ENCODE measurements at regions not wholly inside any gene's neighbourhood (a gene's known extent, or its start where the extent isn't known, plus 50 kb on each side); places are given as distances from the start of the nearest gene placed in this dataset.
"Not testable (repeated sequence)": the region's sequence is repeated elsewhere in the genome, so short reads cannot be mapped to it uniquely, and the experiment has no call there.

DNA sequence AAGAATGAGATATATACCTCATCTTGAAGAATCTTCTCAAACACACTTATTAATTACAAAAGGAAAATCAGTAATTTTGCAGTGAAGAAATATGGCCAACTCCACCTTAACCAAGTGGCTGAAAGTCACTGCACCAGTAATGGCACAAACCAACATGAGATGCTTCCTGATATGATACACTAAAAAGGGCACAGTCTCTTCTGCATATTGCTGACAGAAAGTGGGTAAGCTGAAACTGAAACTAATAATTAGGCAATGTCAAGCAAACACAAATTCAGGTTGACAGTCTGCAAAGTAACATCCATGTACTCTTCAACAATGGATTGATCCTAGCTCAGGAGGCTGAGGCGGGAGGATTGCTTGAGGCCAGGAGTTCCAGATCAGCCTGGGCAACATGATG is 56.1 kb downstream of the ZNF22 start:
- H3K9me3 Mint-ChIP-seq, H3K36me3 Mint-ChIP-seq, H3K4me3 Mint-ChIP-seq, DNase-seq, H3K27ac Mint-ChIP-seq, H3K4me1 Mint-ChIP-seq: not testable (repeated sequence)
- H3K27me3 Mint-ChIP-seq, result peaks cover 19% of the 10 kb centered on the region

DNA sequence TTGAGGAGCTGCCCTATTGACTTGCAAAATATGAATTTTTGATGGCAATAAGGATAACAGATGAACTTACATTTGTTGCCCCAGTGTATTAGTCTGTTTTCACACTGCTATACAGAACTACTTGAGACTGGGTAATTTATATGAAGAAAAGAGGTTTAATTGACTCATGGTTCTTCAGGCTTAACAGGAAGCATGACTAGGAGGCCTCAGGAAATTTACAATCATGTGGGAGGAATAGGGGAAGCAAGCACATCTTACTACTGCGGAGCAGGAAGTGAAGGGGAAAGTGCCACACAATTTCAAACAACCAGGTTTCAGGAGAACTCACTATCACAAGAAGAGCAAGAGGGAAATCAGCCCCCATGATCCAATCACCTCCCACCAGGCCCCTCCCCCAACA is 57.9 kb downstream of the ZNF22 start:
- peaks cover 16% of the 10 kb centered on the region for H3K27me3 Mint-ChIP-seq
- no peak for DNase-seq
- peaks cover 6% of the 10 kb centered on the region for H3K4me1 Mint-ChIP-seq
- no peak overlapping the region for H3K4me3 Mint-ChIP-seq
- no peaks in the 10 kb centered on the region for H3K9me3 Mint-ChIP-seq
- H3K36me3 Mint-ChIP-seq, result no peaks in the 10 kb centered on the region
- H3K27ac Mint-ChIP-seq, result no peak overlapping the region

DNA sequence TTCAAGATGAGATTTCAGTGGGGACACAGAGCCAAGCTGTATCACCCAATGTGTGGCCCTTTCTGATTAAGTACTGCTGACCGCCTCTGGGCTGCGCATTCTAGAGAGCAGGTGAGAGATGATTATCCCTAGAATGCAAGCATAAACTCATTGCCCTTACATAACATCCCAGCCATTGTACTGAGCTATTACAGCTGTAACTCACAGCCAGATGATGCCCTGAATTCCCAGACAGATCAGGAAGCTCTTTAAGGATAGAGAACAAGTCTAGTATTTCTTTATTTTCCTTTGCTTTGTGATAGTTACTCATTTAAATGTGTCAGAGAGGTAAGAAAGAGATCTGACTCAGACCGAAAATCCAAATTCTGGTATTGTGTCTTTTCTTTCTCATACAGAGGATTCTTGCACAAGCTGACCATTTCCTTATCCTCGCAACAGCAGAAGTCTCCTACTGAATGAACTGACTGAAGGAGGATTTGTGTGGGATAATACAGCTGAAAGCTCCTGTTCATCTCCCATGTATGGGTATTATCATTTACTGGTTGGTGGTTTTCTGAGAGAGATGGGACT is 58.4 kb downstream of the ZNF22 start:
- no peak for DNase-seq
- no peak overlapping the region for H3K27ac Mint-ChIP-seq
- H3K9me3 Mint-ChIP-seq, result no peaks in the 10 kb centered on the region

DNA sequence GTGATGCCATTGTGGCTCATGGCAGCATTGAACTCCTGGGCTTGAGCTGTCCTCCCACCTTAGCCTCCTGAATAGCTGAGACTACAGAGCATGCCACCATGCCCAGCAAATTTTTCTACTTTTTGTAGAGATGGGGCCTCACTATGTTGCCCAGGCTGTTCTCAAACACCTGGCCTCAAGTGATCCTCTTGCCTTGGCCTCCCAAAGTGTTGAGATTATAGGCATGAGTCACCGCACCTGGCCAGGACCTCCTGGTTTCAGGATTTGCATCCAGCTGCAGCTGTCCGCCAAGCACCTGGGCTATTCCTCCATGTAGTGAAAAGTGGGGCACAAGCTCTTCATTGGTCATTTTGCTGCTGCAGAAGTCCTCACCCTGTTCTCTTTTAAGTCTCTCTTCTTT is 58.9 kb downstream of the ZNF22 start:
- Mint-ChIP-seq H3K4me1 (peaks cover 6% of the 10 kb centered on the region), H3K27ac (no peak overlapping the region), H3K4me3 (no peak overlapping the region), H3K27me3 (peaks cover 15% of the 10 kb centered on the region), H3K9me3 (no peaks in the 10 kb centered on the region), H3K36me3 (no peaks in the 10 kb centered on the region)
- no peak for DNase-seq

More for the DNA sequence above, 58.4 kb downstream of the ZNF22 start:
- peaks cover 6% of the 10 kb centered on the region for H3K4me1 Mint-ChIP-seq
- H3K27me3 Mint-ChIP-seq, result peaks cover 15% of the 10 kb centered on the region
- no peaks in the 10 kb centered on the region for H3K36me3 Mint-ChIP-seq
- no peak overlapping the region for H3K4me3 Mint-ChIP-seq

DNA sequence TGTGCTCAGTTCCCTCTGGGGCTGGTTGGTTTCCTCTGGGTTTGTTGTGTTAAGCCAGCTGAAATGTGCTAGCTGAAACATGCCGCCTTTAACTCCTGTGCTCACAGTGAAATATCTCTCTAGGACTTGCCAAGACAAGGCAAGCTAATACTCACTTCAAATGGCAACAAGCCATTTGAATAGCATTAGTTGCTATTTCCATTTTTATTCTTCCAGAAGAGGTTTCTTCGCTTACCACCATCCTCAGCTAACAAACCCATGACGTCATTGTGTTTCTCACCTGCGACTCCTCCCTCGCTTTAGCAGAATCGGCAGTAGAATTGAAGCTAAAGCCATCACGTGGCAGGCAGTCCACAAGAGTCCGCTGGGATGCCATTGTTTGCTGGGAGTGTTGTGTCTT is 61.3 kb downstream of the ZNF22 start:
- Mint-ChIP-seq H3K27me3 (peaks cover 7% of the 10 kb centered on the region), H3K4me3 (no peak overlapping the region), H3K36me3 (no peaks in the 10 kb centered on the region), H3K27ac (no peak overlapping the region), H3K4me1 (peaks cover 6% of the 10 kb centered on the region), H3K9me3 (no peaks in the 10 kb centered on the region)
- DNase-seq, result no peak

DNA sequence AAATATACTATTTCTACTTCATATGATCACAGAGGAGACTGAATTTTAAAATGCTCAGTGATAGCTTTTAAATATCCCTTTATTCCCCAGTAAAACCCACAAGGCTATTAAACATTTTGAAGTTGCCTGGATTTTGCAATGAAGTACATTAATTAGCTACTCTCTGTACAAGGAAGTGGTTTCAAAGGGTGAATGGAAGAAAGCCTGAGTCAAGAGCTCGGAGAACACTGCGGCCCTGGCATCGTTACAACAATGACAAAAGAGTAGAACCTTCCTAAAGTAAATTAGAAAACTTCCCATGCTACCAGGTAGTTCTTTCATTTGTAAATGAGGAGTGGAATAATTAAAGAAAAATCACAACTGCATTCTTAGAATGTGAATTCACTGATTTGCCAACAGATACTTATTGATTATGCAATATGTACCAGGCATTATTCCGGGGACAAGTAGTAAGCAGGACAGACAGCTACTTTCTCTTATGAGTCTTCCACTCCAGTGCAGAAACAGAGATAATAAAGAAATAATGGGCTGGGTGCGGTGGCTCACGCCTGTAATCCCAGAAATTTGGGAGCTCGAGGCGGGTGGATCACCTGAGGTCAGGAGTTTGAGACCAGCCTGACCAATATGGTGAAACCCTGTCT is 63.0 kb downstream of the ZNF22 start:
- no peaks in the 10 kb centered on the region for H3K36me3 Mint-ChIP-seq
- peaks cover 7% of the 10 kb centered on the region for H3K27me3 Mint-ChIP-seq
- no peak overlapping the region for H3K27ac Mint-ChIP-seq
- peaks cover 3% of the 10 kb centered on the region for H3K4me1 Mint-ChIP-seq
- no peaks in the 10 kb centered on the region for H3K9me3 Mint-ChIP-seq
- no peak overlapping the region for H3K4me3 Mint-ChIP-seq
- no peak for DNase-seq

DNA sequence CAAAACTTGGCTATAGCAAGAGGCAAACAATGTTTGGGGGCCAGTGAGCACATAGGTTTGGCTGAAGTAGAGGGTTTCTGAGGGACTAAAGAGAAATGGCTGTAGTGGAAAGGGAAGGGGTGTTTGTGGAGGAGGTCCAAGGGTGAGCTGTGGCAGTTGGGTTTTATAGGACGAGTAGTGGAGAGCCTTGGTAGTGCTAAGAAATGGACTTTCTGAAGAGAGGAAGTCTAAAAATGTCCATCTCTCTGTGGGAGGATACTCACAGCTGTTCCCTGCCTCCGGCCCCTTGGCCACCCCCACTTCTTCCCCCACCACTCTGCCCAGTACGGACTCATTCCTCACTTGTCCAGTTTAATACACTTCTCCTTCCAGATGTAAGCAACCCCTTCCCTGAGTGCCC is 64.3 kb downstream of the ZNF22 start:
- Mint-ChIP-seq H3K9me3 (no peaks in the 10 kb centered on the region), H3K4me3 (no peak overlapping the region), H3K4me1 (no peaks in the 10 kb centered on the region), H3K36me3 (no peaks in the 10 kb centered on the region), H3K27me3 (peaks cover 5% of the 10 kb centered on the region), H3K27ac (no peak overlapping the region)
- no peak for DNase-seq

DNA sequence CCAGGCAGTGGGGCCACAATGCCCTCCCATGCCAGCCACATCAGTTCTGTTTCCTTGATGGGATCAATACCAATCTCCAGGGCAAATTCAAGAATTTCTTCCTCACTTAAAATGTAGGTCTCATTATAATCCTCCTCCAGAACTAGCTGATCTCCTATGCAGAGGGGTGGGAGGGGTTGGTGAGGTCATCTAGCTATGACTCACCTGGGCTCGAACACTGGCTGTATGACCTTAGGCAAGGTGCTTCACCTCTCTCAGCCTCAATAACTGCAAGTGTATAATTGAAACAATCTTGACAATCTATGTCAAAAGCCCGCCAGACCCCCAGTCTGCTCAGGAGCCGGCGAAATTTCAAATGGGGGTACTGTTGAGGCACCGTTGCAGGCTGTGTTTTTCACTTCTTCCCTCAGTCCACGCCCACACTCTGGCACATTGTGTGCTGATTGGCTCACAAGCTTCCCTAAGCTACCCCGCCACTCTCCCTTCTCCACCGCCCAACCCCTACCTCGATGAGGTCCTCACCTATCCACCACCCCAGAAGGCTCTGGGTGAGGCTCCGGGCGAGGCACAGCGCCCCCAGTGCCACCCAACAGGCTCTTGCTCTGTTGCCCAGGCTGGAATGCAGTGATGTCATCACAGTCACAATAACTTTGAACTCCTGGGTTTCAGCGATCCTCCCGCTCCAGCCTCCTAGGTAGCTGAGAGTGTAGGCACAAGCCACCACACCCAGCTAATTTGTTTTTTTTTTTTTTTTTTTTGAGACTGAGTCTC is 70.5 kb downstream of the ZNF22 start:
- H3K27me3 Mint-ChIP-seq, result no peaks in the 10 kb centered on the region
- no peak overlapping the region for H3K4me3 Mint-ChIP-seq
- H3K9me3 Mint-ChIP-seq, result peaks cover 16% of the 10 kb centered on the region
- DNase-seq, result no peak
- H3K4me1 Mint-ChIP-seq, result no peaks in the 10 kb centered on the region
- H3K36me3 Mint-ChIP-seq, result no peaks in the 10 kb centered on the region
- no peak overlapping the region for H3K27ac Mint-ChIP-seq

DNA sequence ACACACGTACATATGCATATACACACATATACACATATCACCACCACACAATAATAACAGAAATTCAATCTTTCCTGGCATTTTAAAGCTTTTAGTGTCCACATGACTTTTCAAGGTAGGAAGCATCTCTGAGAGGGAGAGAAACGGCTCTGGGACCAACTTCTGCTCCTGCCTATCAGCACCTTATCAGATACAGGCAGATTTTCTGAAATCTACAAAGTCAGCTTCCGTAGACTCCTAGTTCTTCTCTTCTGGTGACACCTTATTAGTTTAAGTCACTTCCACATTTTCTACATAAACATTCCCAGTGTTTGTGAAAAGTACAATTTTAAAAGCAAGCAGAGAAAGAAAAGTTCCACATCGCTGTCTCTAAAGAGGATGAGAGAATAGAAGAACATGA is 74.5 kb downstream of the ZNF22 start:
- no peak overlapping the region for H3K4me3 Mint-ChIP-seq
- no peaks in the 10 kb centered on the region for H3K36me3 Mint-ChIP-seq
- H3K27me3 Mint-ChIP-seq, result peaks cover 6% of the 10 kb centered on the region
- DNase-seq, result no peak
- no peak overlapping the region for H3K27ac Mint-ChIP-seq
- peaks cover 15% of the 10 kb centered on the region for H3K9me3 Mint-ChIP-seq
- H3K4me1 Mint-ChIP-seq, result no peaks in the 10 kb centered on the region

DNA sequence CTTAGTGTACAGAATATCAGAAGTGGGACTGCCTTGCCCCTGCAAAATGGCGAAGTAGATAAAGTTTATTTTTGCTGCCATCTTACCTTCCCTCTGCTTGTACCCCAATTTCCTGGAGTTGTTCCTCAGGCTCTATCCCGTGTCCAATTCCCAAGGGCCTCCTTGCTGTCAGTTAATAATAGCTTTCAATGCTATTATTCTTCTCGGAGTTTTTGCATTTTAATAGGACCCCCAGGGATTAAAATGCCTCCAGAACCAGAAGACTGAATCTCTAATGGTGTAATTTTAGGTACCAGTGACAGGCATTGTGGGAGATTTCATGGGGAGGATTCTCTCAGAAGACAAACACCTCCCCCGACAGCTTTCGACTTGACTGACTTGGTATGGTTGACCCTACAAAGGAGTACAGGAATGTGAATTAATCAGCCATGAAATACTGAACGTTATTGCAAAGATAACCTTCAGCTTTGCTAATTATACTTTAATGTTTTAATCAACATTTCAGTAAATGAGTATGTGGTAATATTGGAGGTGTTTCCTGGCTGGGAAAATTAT is 75.2 kb downstream of the ZNF22 start:
- no peak for DNase-seq
- Mint-ChIP-seq H3K9me3 (peaks cover 8% of the 10 kb centered on the region), H3K36me3 (no peaks in the 10 kb centered on the region), H3K4me1 (no peaks in the 10 kb centered on the region), H3K27me3 (peaks cover 6% of the 10 kb centered on the region), H3K27ac (no peak overlapping the region), H3K4me3 (no peak overlapping the region)

DNA sequence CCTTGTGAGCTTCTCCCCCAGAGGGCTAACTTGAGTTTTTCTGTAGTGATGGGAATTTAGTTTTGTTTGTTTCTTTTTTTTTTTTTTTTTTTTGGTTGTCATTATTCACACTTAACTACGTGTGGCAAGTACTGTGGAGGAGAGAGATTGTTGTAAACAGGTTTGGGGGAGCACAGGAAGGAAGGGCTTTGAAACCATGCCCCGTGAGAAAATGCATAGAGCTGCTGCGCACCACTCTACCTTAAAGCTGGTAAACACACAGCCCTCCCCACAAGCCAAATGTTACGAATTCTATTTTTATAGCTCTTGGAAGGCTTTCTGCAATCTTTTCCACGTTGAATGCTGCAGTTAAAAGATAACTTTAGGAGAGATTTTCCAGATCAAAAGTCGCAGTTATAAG is 76.2 kb downstream of the ZNF22 start:
- Mint-ChIP-seq H3K9me3 (peaks cover 2% of the 10 kb centered on the region), H3K27me3 (peaks cover 9% of the 10 kb centered on the region), H3K4me3 (no peak overlapping the region), H3K36me3 (no peaks in the 10 kb centered on the region), H3K27ac (no peak overlapping the region), H3K4me1 (no peaks in the 10 kb centered on the region)
- no peak for DNase-seq

DNA sequence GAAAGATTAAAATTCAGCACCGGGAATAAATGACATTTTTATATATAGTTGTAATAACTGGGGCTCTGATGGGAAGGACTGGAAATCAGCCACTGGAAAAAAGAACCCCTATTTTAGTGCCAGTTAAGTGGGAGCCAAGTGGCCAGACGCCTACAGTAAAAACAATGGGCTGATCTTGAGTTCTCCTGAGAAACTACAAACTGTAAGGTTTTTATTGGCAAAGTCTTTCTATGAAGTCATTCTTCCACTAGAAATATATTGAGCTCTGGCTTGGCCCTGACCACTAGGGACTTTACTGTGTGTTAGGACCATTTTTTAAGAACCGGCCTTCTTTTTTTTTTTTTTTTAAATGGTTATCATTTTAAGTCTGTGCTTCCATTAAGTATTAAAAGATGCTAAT is 79.6 kb downstream of the ZNF22 start:
- Mint-ChIP-seq H3K4me3 (no peak overlapping the region), H3K9me3 (peaks cover 5% of the 10 kb centered on the region), H3K27ac (no peak overlapping the region), H3K4me1 (no peaks in the 10 kb centered on the region), H3K36me3 (no peaks in the 10 kb centered on the region), H3K27me3 (peaks cover 10% of the 10 kb centered on the region)
- no peak for DNase-seq

DNA sequence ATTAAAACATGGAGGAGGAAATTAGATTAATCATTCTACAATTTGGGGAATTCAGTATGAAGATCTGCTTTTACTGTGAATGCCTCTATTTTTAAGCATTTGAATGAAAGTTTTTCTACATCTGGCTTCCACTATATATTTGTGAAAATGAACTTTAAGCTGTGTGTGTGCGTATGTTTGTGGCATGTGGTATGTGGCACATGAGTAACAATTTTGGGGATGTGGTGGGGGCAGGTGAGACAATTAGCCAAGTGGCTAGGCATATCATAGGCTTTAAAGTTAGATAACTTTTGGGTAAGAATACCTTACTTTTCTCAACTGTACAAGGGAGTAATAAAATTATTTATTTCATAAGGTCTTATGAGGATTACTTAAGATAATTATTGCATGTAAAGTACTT is 81.5 kb downstream of the ZNF22 start:
- Mint-ChIP-seq H3K4me1 (no peaks in the 10 kb centered on the region), H3K27ac (no peak overlapping the region), H3K4me3 (no peak overlapping the region), H3K9me3 (peaks cover 16% of the 10 kb centered on the region), H3K27me3 (peaks cover 10% of the 10 kb centered on the region), H3K36me3 (no peaks in the 10 kb centered on the region)
- DNase-seq, result no peak

DNA sequence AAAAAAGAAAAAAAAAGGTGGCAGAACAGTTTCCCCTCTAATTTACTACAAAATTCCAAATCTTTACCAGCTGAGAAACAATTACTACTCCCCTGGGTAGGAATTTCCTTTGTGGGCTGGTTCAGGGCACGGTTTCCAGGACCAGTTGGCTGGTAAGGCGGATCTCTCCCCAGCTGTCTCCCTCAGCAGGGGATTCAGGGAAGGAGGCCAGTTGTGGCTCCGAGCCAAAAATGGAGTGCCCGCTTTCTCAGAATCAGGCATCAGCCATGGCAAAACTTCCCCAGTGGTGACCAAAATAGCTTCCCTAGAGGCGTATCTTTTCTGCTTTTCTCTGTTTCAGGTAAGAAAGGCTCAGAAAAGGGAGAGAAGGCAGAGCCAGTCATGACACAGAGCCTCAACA is 91.2 kb downstream of the ZNF22 start:
- H3K4me3 Mint-ChIP-seq, result no peak overlapping the region
- DNase-seq, result no peak
- H3K9me3 Mint-ChIP-seq, result no peaks in the 10 kb centered on the region
- no peaks in the 10 kb centered on the region for H3K36me3 Mint-ChIP-seq
- H3K27me3 Mint-ChIP-seq, result peaks cover 26% of the 10 kb centered on the region
- no peaks in the 10 kb centered on the region for H3K4me1 Mint-ChIP-seq
- H3K27ac Mint-ChIP-seq, result no peak overlapping the region

DNA sequence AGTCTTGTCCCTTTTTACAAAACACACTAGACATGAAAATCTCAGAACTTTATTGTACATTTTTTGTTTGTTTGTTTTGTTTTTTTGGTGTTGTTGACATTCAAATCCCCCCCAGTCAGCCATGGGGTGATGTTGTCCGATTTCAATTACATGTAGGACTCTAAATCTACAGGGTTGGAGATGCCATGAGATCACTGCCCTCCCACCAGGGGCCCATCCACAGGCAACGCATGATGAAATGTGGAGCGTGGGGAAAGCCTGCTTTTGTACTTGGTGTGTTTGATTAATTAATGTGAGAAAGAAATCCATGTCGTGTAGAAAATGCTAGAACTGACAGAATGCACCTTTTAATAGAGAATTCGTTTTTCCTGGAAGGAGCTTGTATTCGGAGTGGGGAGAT is 93.2 kb downstream of the ZNF22 start:
- no peaks in the 10 kb centered on the region for H3K36me3 Mint-ChIP-seq
- H3K27ac Mint-ChIP-seq, result no peak overlapping the region
- H3K4me1 Mint-ChIP-seq, result no peaks in the 10 kb centered on the region
- no peak for DNase-seq
- peaks cover 41% of the 10 kb centered on the region for H3K27me3 Mint-ChIP-seq
- no peak overlapping the region for H3K4me3 Mint-ChIP-seq
- no peaks in the 10 kb centered on the region for H3K9me3 Mint-ChIP-seq

DNA sequence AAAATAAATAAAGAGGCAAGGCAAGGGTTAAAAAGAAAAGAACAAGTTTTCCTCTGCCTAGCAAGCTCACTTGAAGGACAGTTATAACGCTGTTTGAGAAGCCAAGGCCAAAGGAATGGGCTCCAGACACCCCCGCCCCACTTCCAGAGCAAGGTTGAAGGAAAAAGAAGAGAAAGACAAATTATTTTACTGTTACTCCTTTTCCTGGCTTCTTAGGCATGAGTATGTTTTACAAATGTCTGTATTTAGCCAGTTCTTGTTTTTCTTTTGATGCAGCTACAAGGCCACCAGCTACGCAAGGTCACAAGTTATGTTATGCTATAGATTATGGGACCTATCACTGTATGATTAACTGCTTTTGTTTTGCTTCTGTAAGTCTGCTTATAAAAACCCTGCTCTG is 94.6 kb downstream of the ZNF22 start:
- Mint-ChIP-seq H3K4me1 (no peaks in the 10 kb centered on the region), H3K27ac (no peak overlapping the region), H3K27me3 (peaks cover 45% of the 10 kb centered on the region), H3K9me3 (no peaks in the 10 kb centered on the region), H3K4me3 (no peak overlapping the region), H3K36me3 (no peaks in the 10 kb centered on the region)
- DNase-seq, result no peak

Measured in activated naive CD8-positive, alpha-beta T cell treated with anti-CD3 and anti-CD28 coated beads for 36 hours (primary cell).